GM12878 (cell line): ENCODE measurements at regions not wholly inside any gene's neighbourhood (a gene's known extent, or its start where the extent isn't known, plus 50 kb on each side); places are given as distances from the start of the nearest gene placed in this dataset.

Experiments
- ATAC-seq: fragments of 200-7000 bp; cut with Tn5 transposase; 3 replicates; pipeline ENCODE4 v1.9.1; 2020; ENCODE audit warnings: mild to moderate bottlenecking, moderate library complexity
- BruUV-seq: library from RNA; stranded (reverse); fragments of 400-500 nt; replicated peaks from 2 replicates; lab custom pipeline; 2021; lab: Mats Ljungman, UMichigan
- CTCF ChIA-PET: fragments of 300-600 bp; sonication (Branson Sonifier 250); formaldehyde crosslinking; extraction: SDS; loops from one replicate; lab custom pipeline; 2021; ENCODE audit warnings: inconsistent platforms; lab: Yijun Ruan, JAX
- POLR2A ChIA-PET: fragments of 350-600 bp; formaldehyde crosslinking; extraction: SDS; loops from one replicate; lab custom pipeline; 2021; ENCODE audit warnings: inconsistent platforms; lab: Charles Lee
- RAD21 ChIA-PET: fragments of 300-600 bp; sonication (Branson Sonifier 250); formaldehyde crosslinking; loops from one replicate; lab custom pipeline; 2023; ENCODE audit warnings: antibody characterized with exemption; ENCODE audit not compliant: unreplicated experiment; lab: Charles Lee
- SMC1A ChIA-PET: fragments of 300-600 bp; sonication (Branson Sonifier 250); formaldehyde crosslinking; loops from one replicate; lab custom pipeline; 2023; ENCODE audit not compliant: unreplicated experiment, uncharacterized antibody; lab: Charles Lee
- DNase-seq: peaks from one replicate; pipeline ENCODE4 v3.0.0-alpha.2; 2011; ENCODE audit warnings: low read depth, low spot score
- FAIRE-seq: peaks from 3 replicates; lab custom pipeline; 2011; peaks lifted over from hg19 to GRCh38; lab: Jason Lieb, UNC
- H2AFZ ChIP-seq: 2 replicates; pipeline ENCODE4 v1.6.0; 2011; ENCODE audit warnings: low read depth, low read length, control low read depth; ENCODE audit not compliant: control insufficient read depth
- H3K27ac ChIP-seq: 2 replicates; pipeline ENCODE4 v1.5.1; 2011; ENCODE audit warnings: control low read depth; ENCODE audit not compliant: control insufficient read depth, insufficient read depth
- H3K27me3 ChIP-seq, 2 experiments: replicated peaks in 1 of 2; 2 replicates each; pipeline versions ENCODE4 v1.6.0 to v1.6.1; 2011; ENCODE audit warnings: low read length in 1 of 2; ENCODE audit not compliant: control insufficient read depth in 2 of 2, insufficient read depth in 2 of 2
- H3K36me3 ChIP-seq, 2 experiments: 2 replicates each; pipeline ENCODE4 v1.5.1; 2011; ENCODE audit warnings: low read length in 1 of 2; ENCODE audit not compliant: control insufficient read depth in 2 of 2, insufficient read depth in 2 of 2
- H3K4me1 ChIP-seq: 2 replicates; pipeline ENCODE4 v1.6.1; 2011; ENCODE audit warnings: mild to moderate bottlenecking, low read length, moderate library complexity, mixed read lengths; ENCODE audit not compliant: control insufficient read depth, insufficient read depth
- H3K4me2 ChIP-seq: 2 replicates; pipeline ENCODE4 v1.6.0; 2011; ENCODE audit warnings: control low read depth; ENCODE audit not compliant: control insufficient read depth, insufficient read depth
- H3K4me3 ChIP-seq: fragments of 200-600 bp; sonication (generic); 2 replicates; pipeline ENCODE4 v1.5.1; 2016
- H3K79me2 ChIP-seq: 2 replicates; pipeline ENCODE4 v1.6.0; 2011; ENCODE audit warnings: low read length; ENCODE audit not compliant: control insufficient read depth, insufficient read depth
- H3K9ac ChIP-seq: 2 replicates; pipeline ENCODE4 v1.8.0; 2011; ENCODE audit warnings: low read length, control low read depth, mixed read lengths; ENCODE audit not compliant: control insufficient read depth, insufficient read depth
- H3K9me3 ChIP-seq: replicated peaks from 3 replicates; pipeline ENCODE4 v1.5.1; 2011; ENCODE audit warnings: mild to moderate bottlenecking, low read length; ENCODE audit not compliant: control insufficient read depth, insufficient read depth
- H4K20me1 ChIP-seq: 2 replicates; pipeline ENCODE4 v1.6.0; 2011; ENCODE audit not compliant: control insufficient read depth, insufficient read depth
- ASH2L ChIP-seq: fragments of 300-600, 200-600 bp; sonication (generic); IDR thresholded peaks from 2 replicates; pipeline ENCODE4 v1.6.1; 2017; ENCODE audit warnings: low read depth, mild to moderate bottlenecking, borderline replicate concordance
- CHD1 ChIP-seq: IDR thresholded peaks from 2 replicates; pipeline ENCODE4 v1.6.1; 2012; ENCODE audit warnings: low read depth, low read length, improper control_type of control experiment
- CHD2 ChIP-seq: IDR thresholded peaks from 2 replicates; pipeline ENCODE4 v1.6.1; 2011; ENCODE audit warnings: low read depth, low read length, improper control_type of control experiment, borderline replicate concordance
- HDGF ChIP-seq: fragments of 450-650 bp; IDR thresholded peaks from 2 replicates; pipeline ENCODE4 v1.6.1; 2016; ENCODE audit warnings: antibody characterized with exemption
- MEF2B ChIP-seq: fragments of 450-650 bp; IDR thresholded peaks from 2 replicates; pipeline ENCODE4 v1.6.1; 2018; ENCODE audit warnings: mild to moderate bottlenecking, moderate library complexity; ENCODE audit not compliant: partially characterized antibody, poor library complexity, severe bottlenecking
- NR2C1 ChIP-seq: fragments of 450-650 bp; IDR thresholded peaks from 2 replicates; pipeline ENCODE4 v1.6.1; 2017; ENCODE audit warnings: antibody characterized with exemption, mild to moderate bottlenecking, moderate library complexity
- RBBP5 ChIP-seq: fragments of 200-600 bp; sonication (generic); conservative IDR thresholded peaks from 2 replicates; pipeline ENCODE4 v1.6.1; 2016
- SMAD1 ChIP-seq: fragments of 450-650 bp; IDR thresholded peaks from 2 replicates; pipeline ENCODE4 v1.6.1; 2018; ENCODE audit warnings: mild to moderate bottlenecking, low read depth; ENCODE audit not compliant: partially characterized antibody
- SP1 ChIP-seq: IDR thresholded peaks from one replicate; pipeline ENCODE4 v1.6.1; 2011; ENCODE audit warnings: low read depth, low read length
- STAT1 ChIP-seq: fragments of 450-650 bp; conservative IDR thresholded peaks from 2 replicates; pipeline ENCODE4 v1.6.1; 2014; ENCODE audit warnings: antibody characterized with exemption, mild to moderate bottlenecking
- STAT3 ChIP-seq: IDR thresholded peaks from 2 replicates; pipeline ENCODE4 v1.6.1; 2011; ENCODE audit warnings: low read depth, low read length, improper control_type of control experiment
- TCF12 ChIP-seq: IDR thresholded peaks from 2 replicates; pipeline ENCODE4 v1.6.1; 2011; ENCODE audit warnings: low read depth, mild to moderate bottlenecking, low read length
- TCF7 ChIP-seq: IDR thresholded peaks from 2 replicates; pipeline ENCODE4 v1.6.1; 2014; ENCODE audit warnings: antibody characterized with exemption, borderline replicate concordance
- YBX1 ChIP-seq: fragments of 450-650 bp; IDR thresholded peaks from 2 replicates; pipeline ENCODE4 v1.6.1; 2016; ENCODE audit warnings: antibody characterized with exemption
- ZNF217 ChIP-seq: fragments of 450-650 bp; IDR thresholded peaks from 2 replicates; pipeline ENCODE4 v1.6.1; 2017; ENCODE audit warnings: antibody characterized with exemption, mild to moderate bottlenecking
- ZNF384 ChIP-seq: IDR thresholded peaks from 2 replicates; pipeline ENCODE4 v1.6.1; 2012; ENCODE audit warnings: low read depth, mild to moderate bottlenecking, low read length, improper control_type of control experiment, borderline replicate concordance
- ZZZ3 ChIP-seq: IDR thresholded peaks from 2 replicates; pipeline ENCODE4 v1.6.1; 2011; ENCODE audit warnings: low read depth; ENCODE audit not compliant: control insufficient read depth, insufficient read length
- WGBS: methylation state at CpG from one replicate; pipeline ENCODE4 v1.1.6; 2016; ENCODE audit warnings: low lambda C conversion rate; ENCODE audit not compliant: insufficient replicate concordance, insufficient coverage; ENCODE audit errors: missing lambda C conversion rate; 5-methylcytosine and 5-hydroxymethylcytosine counted together
- in situ Hi-C: fragments of 300-500 bp; cut with MboI; formaldehyde crosslinking; loops from 9 replicates; pipeline ENCODE4 v1.14.3; 2018; ENCODE audit warnings: mixed read lengths
- intact Hi-C: fragments of 100-400 bp; cut with micrococcal nuclease; formaldehyde crosslinking; loops from one replicate; pipeline ENCODE4 v1.14.2; 2022; ENCODE audit not compliant: unreplicated experiment
- TF ChIP-seq, protein P1 (sequence below): IDR thresholded peaks from 2 replicates; pipeline ENCODE4 v1.6.1; 2012; ENCODE audit warnings: low read depth, low read length, improper control_type of control experiment
- TF ChIP-seq, protein P2 (sequence below): fragments of 450-650 bp; IDR thresholded peaks from 2 replicates; pipeline ENCODE4 v1.6.1; 2017; ENCODE audit warnings: mild to moderate bottlenecking, moderate library complexity

- intact Hi-C loops: no loop called here
- H3K9ac ChIP-seq: no peak overlapping the region
- no peak for FAIRE-seq
- H3K4me1 ChIP-seq: no peaks in the 10 kb centered on the region
- 59% methylated on average over 5 of the region's 5 CpGs for WGBS
- POLR2A ChIA-PET: no interaction called here
- no peaks in the 10 kb centered on the region for H3K79me2 ChIP-seq
- H3K27ac ChIP-seq: no peak overlapping the region
- no peak overlapping the region for H3K4me2 ChIP-seq
- CTCF ChIA-PET: interaction anchor here (1.8 kb wide), 1 partner anchor 233 kb away, joined by 5 read pairs; no protein-coding TSS in a partner anchor
- in situ Hi-C loops: no loop called here
- no peak overlapping the region for H2AFZ ChIP-seq
- RAD21 ChIA-PET: no interaction called here
- no peaks in the 10 kb centered on the region for H3K36me3 ChIP-seq
- no peak for ATAC-seq
- no peak for DNase-seq
- no peaks in the 10 kb centered on the region for H3K9me3 ChIP-seq
- no TSS peak for BruUV-seq
- H3K4me3 ChIP-seq: no peak overlapping the region
- SMC1A ChIA-PET: no interaction called here
- H4K20me1 ChIP-seq: no peaks in the 10 kb centered on the region
- no peak for TF ChIP-seq RBBP5
- no peak for TF ChIP-seq SMAD1
- TF ChIP-seq CHD2: no peak
- TF ChIP-seq ASH2L: no peak
- no peak for TF ChIP-seq ZZZ3
- no peak for TF ChIP-seq SP1
- no peak for TF ChIP-seq ZNF217
- TF ChIP-seq TCF12: no peak
- TF ChIP-seq, protein P1, sequence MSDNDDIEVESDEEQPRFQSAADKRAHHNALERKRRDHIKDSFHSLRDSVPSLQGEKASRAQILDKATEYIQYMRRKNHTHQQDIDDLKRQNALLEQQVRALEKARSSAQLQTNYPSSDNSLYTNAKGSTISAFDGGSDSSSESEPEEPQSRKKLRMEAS: no peak
- TF ChIP-seq YBX1: no peak
- TF ChIP-seq HDGF: no peak
- TF ChIP-seq STAT3: no peak
- TF ChIP-seq MEF2B: no peak
- TF ChIP-seq, protein P2, sequence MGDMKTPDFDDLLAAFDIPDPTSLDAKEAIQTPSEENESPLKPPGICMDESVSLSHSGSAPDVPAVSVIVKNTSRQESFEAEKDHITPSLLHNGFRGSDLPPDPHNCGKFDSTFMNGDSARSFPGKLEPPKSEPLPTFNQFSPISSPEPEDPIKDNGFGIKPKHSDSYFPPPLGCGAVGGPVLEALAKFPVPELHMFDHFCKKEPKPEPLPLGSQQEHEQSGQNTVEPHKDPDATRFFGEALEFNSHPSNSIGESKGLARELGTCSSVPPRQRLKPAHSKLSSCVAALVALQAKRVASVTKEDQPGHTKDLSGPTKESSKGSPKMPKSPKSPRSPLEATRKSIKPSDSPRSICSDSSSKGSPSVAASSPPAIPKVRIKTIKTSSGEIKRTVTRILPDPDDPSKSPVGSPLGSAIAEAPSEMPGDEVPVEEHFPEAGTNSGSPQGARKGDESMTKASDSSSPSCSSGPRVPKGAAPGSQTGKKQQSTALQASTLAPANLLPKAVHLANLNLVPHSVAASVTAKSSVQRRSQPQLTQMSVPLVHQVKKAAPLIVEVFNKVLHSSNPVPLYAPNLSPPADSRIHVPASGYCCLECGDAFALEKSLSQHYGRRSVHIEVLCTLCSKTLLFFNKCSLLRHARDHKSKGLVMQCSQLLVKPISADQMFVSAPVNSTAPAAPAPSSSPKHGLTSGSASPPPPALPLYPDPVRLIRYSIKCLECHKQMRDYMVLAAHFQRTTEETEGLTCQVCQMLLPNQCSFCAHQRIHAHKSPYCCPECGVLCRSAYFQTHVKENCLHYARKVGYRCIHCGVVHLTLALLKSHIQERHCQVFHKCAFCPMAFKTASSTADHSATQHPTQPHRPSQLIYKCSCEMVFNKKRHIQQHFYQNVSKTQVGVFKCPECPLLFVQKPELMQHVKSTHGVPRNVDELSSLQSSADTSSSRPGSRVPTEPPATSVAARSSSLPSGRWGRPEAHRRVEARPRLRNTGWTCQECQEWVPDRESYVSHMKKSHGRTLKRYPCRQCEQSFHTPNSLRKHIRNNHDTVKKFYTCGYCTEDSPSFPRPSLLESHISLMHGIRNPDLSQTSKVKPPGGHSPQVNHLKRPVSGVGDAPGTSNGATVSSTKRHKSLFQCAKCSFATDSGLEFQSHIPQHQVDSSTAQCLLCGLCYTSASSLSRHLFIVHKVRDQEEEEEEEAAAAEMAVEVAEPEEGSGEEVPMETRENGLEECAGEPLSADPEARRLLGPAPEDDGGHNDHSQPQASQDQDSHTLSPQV: no peak
- no peak for TF ChIP-seq NR2C1
- no peak for TF ChIP-seq CHD1
- no peak for TF ChIP-seq STAT1
- TF ChIP-seq ZNF384: no peak
- TF ChIP-seq TCF7: no peak
- H3K27me3 ChIP-seq: peaks cover 2% of the 10 kb centered on the region in 2 experiments; a peak in 1 of 4 replicates
Measured at GRCh38 chr6:165872811-165873210, 209.8 kb upstream of the PDE10A start.
